ENCODE measurements at regions not wholly inside any gene's neighbourhood (a gene's known extent, or its start where the extent isn't known, plus 50 kb on each side); places are given as distances from the start of the nearest gene placed in this dataset.

GRCh38 chr2:147546109-147546508 lies 298.7 kb upstream of the ACVR2A start:
- TF ChIP-seq ZNF565 (CRISPR knock-in tag; conservative IDR thresholded peaks at IDR 0.05; ENCODE audit: low read depth): no peak
- no peak for TF ChIP-seq ZC3H10 (CRISPR knock-in tag; IDR thresholded peaks at IDR 0.05)
- no peak for TF ChIP-seq TSHZ2 (CRISPR knock-in tag; IDR thresholded peaks at IDR 0.05)
- no peak for TF ChIP-seq ZNF8 (CRISPR knock-in tag; IDR thresholded peaks at IDR 0.05)
- TF ChIP-seq ZNF70 (CRISPR knock-in tag; IDR thresholded peaks at IDR 0.05): no peak
- no peak for TF ChIP-seq ZFP30 (CRISPR knock-in tag; IDR thresholded peaks at IDR 0.05)
- no peak for TF ChIP-seq GLIS3 (CRISPR knock-in tag; IDR thresholded peaks at IDR 0.05)
- no peak for TF ChIP-seq TOX (CRISPR knock-in tag; IDR thresholded peaks at IDR 0.05; ENCODE audit: borderline replicate concordance)
- no peak for TF ChIP-seq RARB (CRISPR knock-in tag; IDR thresholded peaks at IDR 0.05)
- TF ChIP-seq, protein P1, sequence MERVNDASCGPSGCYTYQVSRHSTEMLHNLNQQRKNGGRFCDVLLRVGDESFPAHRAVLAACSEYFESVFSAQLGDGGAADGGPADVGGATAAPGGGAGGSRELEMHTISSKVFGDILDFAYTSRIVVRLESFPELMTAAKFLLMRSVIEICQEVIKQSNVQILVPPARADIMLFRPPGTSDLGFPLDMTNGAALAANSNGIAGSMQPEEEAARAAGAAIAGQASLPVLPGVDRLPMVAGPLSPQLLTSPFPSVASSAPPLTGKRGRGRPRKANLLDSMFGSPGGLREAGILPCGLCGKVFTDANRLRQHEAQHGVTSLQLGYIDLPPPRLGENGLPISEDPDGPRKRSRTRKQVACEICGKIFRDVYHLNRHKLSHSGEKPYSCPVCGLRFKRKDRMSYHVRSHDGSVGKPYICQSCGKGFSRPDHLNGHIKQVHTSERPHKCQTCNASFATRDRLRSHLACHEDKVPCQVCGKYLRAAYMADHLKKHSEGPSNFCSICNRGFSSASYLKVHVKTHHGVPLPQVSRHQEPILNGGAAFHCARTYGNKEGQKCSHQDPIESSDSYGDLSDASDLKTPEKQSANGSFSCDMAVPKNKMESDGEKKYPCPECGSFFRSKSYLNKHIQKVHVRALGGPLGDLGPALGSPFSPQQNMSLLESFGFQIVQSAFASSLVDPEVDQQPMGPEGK (CRISPR knock-in tag; IDR thresholded peaks at IDR 0.05; ENCODE audit: borderline replicate concordance): no peak
- TF ChIP-seq ZFP3 (CRISPR knock-in tag; IDR thresholded peaks at IDR 0.05): no peak
- no peak for ATAC-seq

DNA sequence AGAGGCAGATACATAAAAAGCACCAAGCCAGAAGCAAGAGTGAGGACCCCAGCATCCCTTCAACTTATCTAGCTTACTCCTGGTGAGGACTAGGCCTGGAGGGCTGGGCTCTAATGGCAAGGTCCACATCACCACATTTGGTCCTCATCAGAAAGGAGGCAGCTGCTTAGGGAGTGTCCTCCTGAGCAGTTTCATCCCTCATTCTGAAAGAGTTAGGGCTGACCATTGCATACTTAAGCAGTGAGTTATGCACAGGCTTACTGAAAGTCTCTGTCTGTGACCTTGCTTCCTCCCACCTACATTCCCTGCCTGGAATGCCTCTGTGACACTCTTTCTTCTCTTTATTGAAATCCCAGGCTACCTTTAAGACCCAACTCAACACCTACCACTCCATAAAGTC lies 301.8 kb upstream of the ACVR2A start:
- ATAC-seq: no peak

DNA sequence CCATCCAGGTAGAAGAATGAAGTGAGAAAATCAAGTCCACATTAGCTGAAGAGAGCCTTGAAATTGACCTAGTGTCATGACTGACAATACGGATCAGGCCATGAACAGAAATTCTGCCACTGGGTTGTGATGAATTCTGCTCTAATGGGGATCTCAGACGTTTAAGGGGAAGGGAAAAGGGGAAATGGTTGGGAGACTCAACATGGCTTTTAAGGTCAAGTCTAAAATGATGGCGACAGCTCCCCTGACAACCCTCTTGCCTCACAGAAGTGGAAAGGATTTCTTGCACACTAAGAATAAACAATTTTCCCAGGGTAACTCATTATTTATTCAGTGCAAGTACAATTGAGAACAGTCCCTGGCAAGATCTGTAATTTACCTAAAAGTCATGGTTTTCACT lies 302.5 kb upstream of the ACVR2A start:
- ATAC-seq: no peak

More for the DNA sequence above, 301.8 kb upstream of the ACVR2A start:
- TF ChIP-seq, protein P2, sequence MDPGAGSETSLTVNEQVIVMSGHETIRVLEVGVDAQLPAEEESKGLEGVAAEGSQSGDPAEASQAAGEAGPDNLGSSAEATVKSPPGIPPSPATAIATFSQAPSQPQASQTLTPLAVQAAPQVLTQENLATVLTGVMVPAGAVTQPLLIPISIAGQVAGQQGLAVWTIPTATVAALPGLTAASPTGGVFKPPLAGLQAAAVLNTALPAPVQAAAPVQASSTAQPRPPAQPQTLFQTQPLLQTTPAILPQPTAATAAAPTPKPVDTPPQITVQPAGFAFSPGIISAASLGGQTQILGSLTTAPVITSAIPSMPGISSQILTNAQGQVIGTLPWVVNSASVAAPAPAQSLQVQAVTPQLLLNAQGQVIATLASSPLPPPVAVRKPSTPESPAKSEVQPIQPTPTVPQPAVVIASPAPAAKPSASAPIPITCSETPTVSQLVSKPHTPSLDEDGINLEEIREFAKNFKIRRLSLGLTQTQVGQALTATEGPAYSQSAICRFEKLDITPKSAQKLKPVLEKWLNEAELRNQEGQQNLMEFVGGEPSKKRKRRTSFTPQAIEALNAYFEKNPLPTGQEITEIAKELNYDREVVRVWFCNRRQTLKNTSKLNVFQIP (CRISPR knock-in tag; IDR thresholded peaks at IDR 0.05; ENCODE audit: borderline replicate concordance, low read depth): no peak
- TF ChIP-seq ARNTL (CRISPR knock-in tag; IDR thresholded peaks at IDR 0.05; ENCODE audit: borderline replicate concordance, low read depth) (no peak), BACH2 (CRISPR knock-in tag; IDR thresholded peaks at IDR 0.05; ENCODE audit: borderline replicate concordance) (no peak), TCF4 (CRISPR knock-in tag; IDR thresholded peaks at IDR 0.05; ENCODE audit: borderline replicate concordance) (no peak), SNAI2 (CRISPR knock-in tag; IDR thresholded peaks at IDR 0.05) (no peak), TOX (CRISPR knock-in tag; IDR thresholded peaks at IDR 0.05; ENCODE audit: borderline replicate concordance) (no peak), ZNF565 (CRISPR knock-in tag; conservative IDR thresholded peaks at IDR 0.05; ENCODE audit: low read depth) (no peak), ZNF8 (CRISPR knock-in tag; IDR thresholded peaks at IDR 0.05) (no peak), ZC3H10 (CRISPR knock-in tag; IDR thresholded peaks at IDR 0.05) (no peak), OSR1 (CRISPR knock-in tag; IDR thresholded peaks at IDR 0.05) (no peak)
- TF ChIP-seq, protein P3, sequence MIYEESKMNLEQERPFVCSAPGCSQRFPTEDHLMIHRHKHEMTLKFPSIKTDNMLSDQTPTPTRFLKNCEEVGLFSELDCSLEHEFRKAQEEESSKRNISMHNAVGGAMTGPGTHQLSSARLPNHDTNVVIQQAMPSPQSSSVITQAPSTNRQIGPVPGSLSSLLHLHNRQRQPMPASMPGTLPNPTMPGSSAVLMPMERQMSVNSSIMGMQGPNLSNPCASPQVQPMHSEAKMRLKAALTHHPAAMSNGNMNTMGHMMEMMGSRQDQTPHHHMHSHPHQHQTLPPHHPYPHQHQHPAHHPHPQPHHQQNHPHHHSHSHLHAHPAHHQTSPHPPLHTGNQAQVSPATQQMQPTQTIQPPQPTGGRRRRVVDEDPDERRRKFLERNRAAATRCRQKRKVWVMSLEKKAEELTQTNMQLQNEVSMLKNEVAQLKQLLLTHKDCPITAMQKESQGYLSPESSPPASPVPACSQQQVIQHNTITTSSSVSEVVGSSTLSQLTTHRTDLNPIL (CRISPR knock-in tag; IDR thresholded peaks at IDR 0.05; ENCODE audit: low read depth): no peak

More for the DNA sequence above, 302.5 kb upstream of the ACVR2A start:
- TF ChIP-seq ZFP30 (CRISPR knock-in tag; IDR thresholded peaks at IDR 0.05) (no peak), ISL1 (CRISPR knock-in tag; IDR thresholded peaks at IDR 0.05) (no peak), SNAI2 (CRISPR knock-in tag; IDR thresholded peaks at IDR 0.05) (no peak), ZNF8 (CRISPR knock-in tag; IDR thresholded peaks at IDR 0.05) (no peak), TCF4 (CRISPR knock-in tag; IDR thresholded peaks at IDR 0.05; ENCODE audit: borderline replicate concordance) (no peak), CSDC2 (CRISPR knock-in tag; IDR thresholded peaks at IDR 0.05) (no peak)
- TF ChIP-seq, protein P2 (CRISPR knock-in tag; IDR thresholded peaks at IDR 0.05; ENCODE audit: borderline replicate concordance, low read depth): no peak
